AG09309 (cell line): ENCODE measurements at regions not wholly inside any gene's neighbourhood (a gene's known extent, or its start where the extent isn't known, plus 50 kb on each side); places are given as distances from the start of the nearest gene placed in this dataset.

Experiments used
- DNase-seq: peaks from one replicate; pipeline ENCODE4 v3.0.0-alpha.2; 2010; ENCODE audit warnings: low read depth
- H3K4me3 ChIP-seq: 2 replicates; pipeline ENCODE4 v1.5.1; 2011; ENCODE audit warnings: mild to moderate bottlenecking, low read depth, low read length, moderate library complexity; ENCODE audit not compliant: control insufficient read depth
- CTCF ChIP-seq: IDR thresholded peaks from 2 replicates; pipeline ENCODE4 v1.5.1; 2011; ENCODE audit warnings: mild to moderate bottlenecking, low read depth, low read length, inconsistent platforms; ENCODE audit not compliant: insufficient read depth, control insufficient read depth; ENCODE audit errors: missing control alignments

- no peak overlapping the region for H3K4me3 ChIP-seq
- no peak for TF ChIP-seq CTCF
- no peak for DNase-seq
These were observed 263.1 kb upstream of the GYPC start for GRCh38 chr2:126392889-126393288.

- no peak overlapping the region for H3K4me3 ChIP-seq
- DNase-seq: no peak
- no peak for TF ChIP-seq CTCF
These were observed 257.0 kb upstream of the GYPC start for GRCh38 chr2:126399001-126399400.

- DNase-seq: no peak
- H3K4me3 ChIP-seq: no peak overlapping the region
- no peak for TF ChIP-seq CTCF
These were observed 252.8 kb upstream of the GYPC start for GRCh38 chr2:126403039-126403628.

GRCh38 chr2:126406267-126406666 lies 249.7 kb upstream of the GYPC start:
- TF ChIP-seq CTCF: no peak
- no peak overlapping the region for H3K4me3 ChIP-seq
- DNase-seq: no peak

GRCh38 chr2:126408671-126409070 lies 247.3 kb upstream of the GYPC start:
- no peak for DNase-seq
- TF ChIP-seq CTCF: no peak
- no peak overlapping the region for H3K4me3 ChIP-seq

- TF ChIP-seq CTCF: no peak
- no peak overlapping the region for H3K4me3 ChIP-seq
- no peak for DNase-seq
These were observed 246.1 kb upstream of the GYPC start for GRCh38 chr2:126409850-126410249.

GRCh38 chr2:126413079-126413478 lies 242.9 kb upstream of the GYPC start:
- H3K4me3 ChIP-seq: no peak overlapping the region
- no peak for TF ChIP-seq CTCF
- no peak for DNase-seq
